SK-N-SH (cell line): ENCODE measurements at regions not wholly inside any gene's neighbourhood (a gene's known extent, or its start where the extent isn't known, plus 50 kb on each side); places are given as distances from the start of the nearest gene placed in this dataset.
"Not testable (repeated sequence)": the region's sequence is repeated elsewhere in the genome, so short reads cannot be mapped to it uniquely, and the experiment has no call there.

Experiments used
- JUND ChIP-seq: IDR thresholded peaks from 2 replicates; pipeline ENCODE4 v1.4.0; 2012
- TEAD4 ChIP-seq: IDR thresholded peaks from 2 replicates; pipeline ENCODE4 v1.4.0; 2012; ENCODE audit warnings: mild to moderate bottlenecking, borderline replicate concordance; ENCODE audit not compliant: insufficient read depth

DNA sequence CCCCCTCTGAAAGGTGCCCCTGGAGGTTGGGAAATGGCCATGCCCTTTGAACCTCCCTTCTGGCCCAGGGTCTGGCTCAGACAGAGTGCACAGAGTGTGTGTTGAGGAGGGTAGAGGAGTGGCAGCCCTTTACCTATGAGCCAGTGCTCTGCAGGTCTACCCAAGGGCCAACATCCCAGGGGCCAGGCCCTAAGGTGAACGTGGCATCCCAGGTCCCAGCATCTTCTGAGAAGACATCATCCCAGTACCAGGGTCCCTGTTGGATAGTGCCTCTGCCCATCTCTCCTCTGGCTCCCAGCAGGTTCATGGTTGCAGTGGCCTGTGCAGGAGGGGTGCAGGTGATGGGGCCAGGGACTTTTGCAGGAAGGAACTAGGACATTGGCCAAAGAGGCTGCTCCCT lies 578.5 kb downstream of the KCNJ18 start:
- not testable (repeated sequence) for TF ChIP-seq TEAD4, JUND
